ENCODE measurements at regions not wholly inside any gene's neighbourhood (a gene's known extent, or its start where the extent isn't known, plus 50 kb on each side); places are given as distances from the start of the nearest gene placed in this dataset.

DNA sequence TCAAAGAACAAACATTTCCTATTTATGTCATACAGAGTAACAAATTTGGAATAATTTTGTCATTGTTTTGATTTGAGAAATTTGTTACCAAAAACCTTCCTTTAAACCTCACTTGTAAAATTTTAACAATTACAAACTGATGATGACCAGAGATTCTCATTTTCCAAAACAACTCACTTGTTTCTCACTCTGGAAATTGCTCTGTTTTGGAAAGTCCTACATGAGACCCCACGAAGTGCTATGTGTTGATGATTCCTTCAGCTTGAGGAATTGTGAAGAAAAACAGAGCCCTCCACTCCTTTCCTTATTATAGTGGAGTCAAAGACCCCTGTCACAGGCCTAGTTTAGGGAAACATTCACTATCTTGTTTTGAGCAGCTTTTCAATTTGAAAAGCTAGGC, 157.6 kb upstream of the RASGRP1 start:
- H3K4me3 ChIP-seq (ENCODE audit: low read depth, low read length): no peak overlapping the region
- TF ChIP-seq, protein P1, sequence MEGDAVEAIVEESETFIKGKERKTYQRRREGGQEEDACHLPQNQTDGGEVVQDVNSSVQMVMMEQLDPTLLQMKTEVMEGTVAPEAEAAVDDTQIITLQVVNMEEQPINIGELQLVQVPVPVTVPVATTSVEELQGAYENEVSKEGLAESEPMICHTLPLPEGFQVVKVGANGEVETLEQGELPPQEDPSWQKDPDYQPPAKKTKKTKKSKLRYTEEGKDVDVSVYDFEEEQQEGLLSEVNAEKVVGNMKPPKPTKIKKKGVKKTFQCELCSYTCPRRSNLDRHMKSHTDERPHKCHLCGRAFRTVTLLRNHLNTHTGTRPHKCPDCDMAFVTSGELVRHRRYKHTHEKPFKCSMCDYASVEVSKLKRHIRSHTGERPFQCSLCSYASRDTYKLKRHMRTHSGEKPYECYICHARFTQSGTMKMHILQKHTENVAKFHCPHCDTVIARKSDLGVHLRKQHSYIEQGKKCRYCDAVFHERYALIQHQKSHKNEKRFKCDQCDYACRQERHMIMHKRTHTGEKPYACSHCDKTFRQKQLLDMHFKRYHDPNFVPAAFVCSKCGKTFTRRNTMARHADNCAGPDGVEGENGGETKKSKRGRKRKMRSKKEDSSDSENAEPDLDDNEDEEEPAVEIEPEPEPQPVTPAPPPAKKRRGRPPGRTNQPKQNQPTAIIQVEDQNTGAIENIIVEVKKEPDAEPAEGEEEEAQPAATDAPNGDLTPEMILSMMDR (IDR thresholded peaks at IDR 0.05; ENCODE audit: low read depth, low read length): no peak

DNA sequence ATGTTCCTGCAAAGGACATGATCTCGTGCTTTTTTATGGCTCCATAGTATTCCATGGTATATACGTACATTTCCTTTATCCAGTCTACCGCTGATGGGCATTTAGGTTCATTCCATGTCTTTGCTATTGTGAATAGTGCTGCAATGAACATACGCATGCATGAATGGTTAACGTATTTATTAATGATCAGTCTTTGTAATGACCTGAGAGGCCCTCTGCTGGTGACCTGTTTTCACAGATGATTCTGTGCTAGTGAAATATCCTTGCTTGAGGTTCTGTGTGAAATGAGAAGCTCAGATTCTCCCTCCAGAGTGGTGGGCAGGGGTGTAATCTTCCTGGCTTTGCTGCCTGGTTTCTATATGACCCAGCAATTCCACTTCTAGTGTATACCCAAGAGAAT, 160.2 kb upstream of the RASGRP1 start:
- TF ChIP-seq, protein P1 (IDR thresholded peaks at IDR 0.05; ENCODE audit: low read depth, low read length): no peak
- H3K4me3 ChIP-seq (ENCODE audit: low read depth, low read length): no peak overlapping the region

DNA sequence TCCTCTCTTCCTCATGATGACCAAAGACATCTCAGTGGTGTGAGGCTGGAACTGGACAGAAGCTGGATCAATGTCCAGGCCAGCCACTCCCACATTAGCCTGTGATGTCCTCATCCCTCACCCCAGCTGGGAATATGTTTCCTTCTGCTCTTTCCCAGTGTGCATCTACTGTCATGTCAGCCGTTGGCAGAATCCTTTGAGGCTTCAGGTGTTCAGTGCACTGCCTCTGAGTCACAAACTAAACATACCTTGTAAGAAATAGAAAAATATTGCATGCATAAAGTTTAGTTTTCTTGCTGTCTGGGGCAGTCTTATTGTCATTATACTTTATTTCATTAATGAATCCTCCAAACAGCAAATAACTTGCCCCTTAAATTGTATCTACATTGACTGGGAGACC, 161.6 kb upstream of the RASGRP1 start:
- TF ChIP-seq, protein P1 (IDR thresholded peaks at IDR 0.05; ENCODE audit: low read depth, low read length): no peak
- H3K4me3 ChIP-seq (ENCODE audit: low read depth, low read length): no peak overlapping the region

DNA sequence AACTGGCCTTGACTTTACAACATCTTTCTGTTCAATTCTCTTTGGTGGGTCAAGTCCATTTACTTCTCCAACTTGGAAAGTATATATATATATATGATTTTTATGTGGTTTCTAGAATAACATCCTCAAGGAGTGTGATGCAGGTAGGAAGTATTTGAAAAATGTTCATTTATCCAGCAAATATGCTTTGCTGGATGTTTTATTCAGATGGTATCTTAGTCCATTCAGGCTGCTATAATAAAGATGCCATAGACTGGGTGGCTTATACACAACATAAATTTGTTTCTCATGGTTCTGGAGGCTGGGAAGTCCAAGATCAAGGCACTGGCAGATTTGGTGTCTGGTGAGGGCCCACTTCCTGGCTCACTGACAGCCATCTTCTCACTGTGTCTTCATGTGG, 168.7 kb upstream of the RASGRP1 start:
- H3K4me3 ChIP-seq (ENCODE audit: low read depth, low read length): no peak overlapping the region
- TF ChIP-seq, protein P1 (IDR thresholded peaks at IDR 0.05; ENCODE audit: low read depth, low read length): no peak

DNA sequence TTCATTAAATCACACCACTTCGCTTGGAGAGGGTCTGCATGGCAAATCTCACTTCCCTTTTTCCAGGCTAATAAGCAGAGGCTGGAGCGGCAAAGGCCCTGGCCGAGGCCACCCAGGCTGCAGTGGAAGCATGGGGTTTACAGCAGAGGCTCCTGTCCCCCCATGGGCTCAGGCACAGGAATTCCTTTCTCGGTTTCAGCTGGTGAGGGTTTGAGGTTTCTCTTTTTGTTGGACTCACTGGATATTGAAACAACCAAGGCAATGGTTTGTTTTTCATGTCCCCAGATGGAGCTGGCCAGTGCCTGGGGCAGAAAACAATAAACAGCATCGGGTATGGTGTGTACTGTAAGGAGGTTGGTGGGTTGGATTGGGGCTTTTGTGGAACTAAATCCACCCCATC, 175.6 kb upstream of the RASGRP1 start:
- no peak overlapping the region for H3K4me3 ChIP-seq (ENCODE audit: low read depth, low read length)
- TF ChIP-seq, protein P1 (IDR thresholded peaks at IDR 0.05; ENCODE audit: low read depth, low read length): no peak

DNA sequence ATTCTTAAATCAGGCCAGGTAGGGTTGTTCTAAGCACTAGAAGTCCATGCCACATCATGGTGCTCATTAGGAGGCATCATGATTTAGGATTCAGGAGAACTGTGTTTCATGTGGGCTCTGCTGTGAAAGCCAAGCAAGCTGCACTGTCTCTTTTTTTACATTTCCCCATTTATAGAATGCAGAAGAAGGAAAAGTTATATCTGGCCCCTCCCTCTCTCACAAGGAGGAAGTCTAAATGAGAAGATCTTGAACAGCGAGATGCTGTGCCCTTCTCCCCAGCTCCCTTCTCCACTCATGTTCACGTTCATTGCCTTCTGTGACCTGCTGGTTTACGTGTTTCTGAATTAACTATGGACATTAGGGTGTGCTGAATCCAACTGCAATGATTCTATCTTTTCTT, 178.5 kb upstream of the RASGRP1 start:
- TF ChIP-seq, protein P1 (IDR thresholded peaks at IDR 0.05; ENCODE audit: low read depth, low read length): no peak
- no peak overlapping the region for H3K4me3 ChIP-seq (ENCODE audit: low read depth, low read length)

DNA sequence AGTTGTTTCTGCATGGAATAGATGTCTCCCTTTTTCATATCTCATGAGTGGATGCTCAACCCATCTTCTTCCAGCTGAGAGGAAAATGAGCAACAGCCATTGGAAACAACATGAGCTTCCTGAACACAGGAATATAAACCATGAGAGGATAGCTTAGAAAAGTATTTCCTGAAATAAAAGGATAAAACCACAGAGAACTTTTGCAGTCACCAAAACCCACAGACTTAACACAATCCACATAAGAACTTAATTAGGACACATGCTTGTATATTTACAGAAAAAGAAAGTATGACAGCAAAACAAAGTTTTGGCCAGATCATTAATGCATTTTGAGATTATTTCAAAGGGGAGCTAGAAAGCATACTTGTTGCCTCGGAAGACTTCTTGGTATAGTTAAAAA, 180.5 kb upstream of the RASGRP1 start:
- TF ChIP-seq, protein P1 (IDR thresholded peaks at IDR 0.05; ENCODE audit: low read depth, low read length): no peak
- H3K4me3 ChIP-seq (ENCODE audit: low read depth, low read length): no peak overlapping the region

Data from WI38 (cell line).